H1 (cell line): ENCODE measurements at regions not wholly inside any gene's neighbourhood (a gene's known extent, or its start where the extent isn't known, plus 50 kb on each side); places are given as distances from the start of the nearest gene placed in this dataset.

Experiments used
- CHD1 ChIP-seq: IDR thresholded peaks from 2 replicates; pipeline ENCODE4 v1.6.1; 2012; ENCODE audit warnings: low read depth, low read length, improper control_type of control experiment
- CHD7 ChIP-seq: fragments of 300-600 bp; sonication (generic); IDR thresholded peaks from 2 replicates; pipeline ENCODE4 v1.7.1; 2012; ENCODE audit warnings: low read length, moderate library complexity, mild to moderate bottlenecking, inconsistent platforms; ENCODE audit not compliant: insufficient replicate concordance

- TF ChIP-seq CHD7 (no peak), CHD1 (no peak)
- TF ChIP-seq, all 59 proteins: peak for 0
These were observed 87.4 kb upstream of the RHOBTB1 start (continued) for GRCh38 chr10:61031341-61031740.
